ENCODE measurements at regions not wholly inside any gene's neighbourhood (a gene's known extent, or its start where the extent isn't known, plus 50 kb on each side); places are given as distances from the start of the nearest gene placed in this dataset.
A peak's percentile ranks its signal among the peaks of the same experiment; 100 is the strongest.

DNA sequence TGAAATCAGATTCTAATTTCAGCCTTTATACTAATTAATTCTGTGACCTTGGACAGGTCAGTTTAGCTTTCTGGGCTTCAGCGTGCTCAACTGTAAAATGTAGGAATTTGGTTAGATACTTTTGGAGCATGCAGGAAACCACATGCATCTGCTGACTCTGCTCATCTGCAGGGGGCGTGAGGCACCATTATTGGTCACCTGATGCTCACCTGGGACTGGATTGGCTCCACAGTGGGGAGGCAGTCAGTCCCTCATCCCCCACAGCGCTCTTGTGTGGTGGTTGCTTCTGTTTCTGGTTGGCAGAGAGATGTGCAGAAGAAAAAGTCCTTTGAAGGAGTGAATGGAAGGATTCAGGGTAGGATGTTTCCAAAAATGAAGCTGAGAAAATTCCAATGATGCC lies 150.9 kb upstream of the MTPN start:
- H3K27ac Mint-ChIP-seq = no peak overlapping the region
- WGBS (ENCODE audit: insufficient coverage) = 81% methylated on average over 3 of the region's 3 CpGs
- TF ChIP-seq, protein P1, sequence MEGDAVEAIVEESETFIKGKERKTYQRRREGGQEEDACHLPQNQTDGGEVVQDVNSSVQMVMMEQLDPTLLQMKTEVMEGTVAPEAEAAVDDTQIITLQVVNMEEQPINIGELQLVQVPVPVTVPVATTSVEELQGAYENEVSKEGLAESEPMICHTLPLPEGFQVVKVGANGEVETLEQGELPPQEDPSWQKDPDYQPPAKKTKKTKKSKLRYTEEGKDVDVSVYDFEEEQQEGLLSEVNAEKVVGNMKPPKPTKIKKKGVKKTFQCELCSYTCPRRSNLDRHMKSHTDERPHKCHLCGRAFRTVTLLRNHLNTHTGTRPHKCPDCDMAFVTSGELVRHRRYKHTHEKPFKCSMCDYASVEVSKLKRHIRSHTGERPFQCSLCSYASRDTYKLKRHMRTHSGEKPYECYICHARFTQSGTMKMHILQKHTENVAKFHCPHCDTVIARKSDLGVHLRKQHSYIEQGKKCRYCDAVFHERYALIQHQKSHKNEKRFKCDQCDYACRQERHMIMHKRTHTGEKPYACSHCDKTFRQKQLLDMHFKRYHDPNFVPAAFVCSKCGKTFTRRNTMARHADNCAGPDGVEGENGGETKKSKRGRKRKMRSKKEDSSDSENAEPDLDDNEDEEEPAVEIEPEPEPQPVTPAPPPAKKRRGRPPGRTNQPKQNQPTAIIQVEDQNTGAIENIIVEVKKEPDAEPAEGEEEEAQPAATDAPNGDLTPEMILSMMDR (IDR thresholded peaks at IDR 0.05) = no peak
- H3K4me1 Mint-ChIP-seq = peaks cover 6% of the 10 kb centered on the region in 2 donors
- no peak overlapping the region for H3K4me3 Mint-ChIP-seq
- H3K36me3 Mint-ChIP-seq = no peaks in the 10 kb centered on the region
- Histone ChIP-seq H3K4me1 (ENCODE audit: control insufficient read depth, insufficient read depth, low read length) (no peaks in the 10 kb centered on the region), H3K9me3 (ENCODE audit: control insufficient read depth, insufficient read depth, low read length) (no peaks in the 10 kb centered on the region), H3K27ac (ENCODE audit: low read length) (no peak overlapping the region), H3K4me3 (ENCODE audit: low read length) (no peak overlapping the region), H3K27me3 (ENCODE audit: control insufficient read depth, insufficient read depth, low read length) (no peaks in the 10 kb centered on the region), H3K36me3 (ENCODE audit: control insufficient read depth, insufficient read depth, low read length) (no peaks in the 10 kb centered on the region)
- no peaks in the 10 kb centered on the region for H3K27me3 Mint-ChIP-seq (ENCODE audit: low read depth in 2 of 2)
- peaks cover 0 to 6% of the 10 kb centered on the region in 2 donors for H3K9me3 Mint-ChIP-seq
- intact Hi-C loops (cut with micrococcal nuclease) = no loop called here
- ATAC-seq (no peak), DNase-seq (no peak)

DNA sequence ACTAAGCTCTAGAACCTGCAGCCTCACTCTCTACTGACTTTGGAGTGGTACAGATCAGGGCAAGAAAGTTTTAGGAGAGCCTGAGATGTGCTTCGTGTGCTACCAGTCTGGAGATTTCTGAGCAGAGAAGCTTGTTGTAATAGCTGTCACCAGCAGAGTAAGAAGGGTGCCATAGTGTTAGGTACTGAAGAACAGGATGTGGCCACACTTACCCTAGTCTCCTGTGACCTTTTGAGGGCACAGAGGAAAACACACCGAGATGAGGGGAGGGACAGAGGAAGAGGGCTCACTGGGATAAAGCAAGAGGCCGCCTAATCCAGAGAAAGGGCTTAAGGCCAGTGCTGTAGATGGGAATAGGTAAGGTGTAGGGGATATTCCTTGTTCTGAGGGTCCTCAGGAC lies 146.2 kb upstream of the MTPN start:
- Mint-ChIP-seq H3K4me1 (peaks cover 13% of the 10 kb centered on the region in 2 donors), H3K27ac (no peak overlapping the region), H3K27me3 (ENCODE audit: low read depth in 2 of 2) (no peaks in the 10 kb centered on the region), H3K36me3 (no peaks in the 10 kb centered on the region), H3K4me3 (no peak overlapping the region), H3K9me3 (peaks cover 0 to 6% of the 10 kb centered on the region in 2 donors)
- no peaks in the 10 kb centered on the region for H3K9me3 ChIP-seq (ENCODE audit: control insufficient read depth, insufficient read depth, low read length)
- 66% methylated on average over 3 of the region's 3 CpGs for WGBS (ENCODE audit: insufficient coverage)
- H3K27ac ChIP-seq (ENCODE audit: low read length) = no peak overlapping the region
- DNase-seq (no peak), ATAC-seq (peak in 1 of 3 donors; percentile 39)
- TF ChIP-seq, protein P1 (IDR thresholded peaks at IDR 0.05) = no peak
- no peak overlapping the region for H3K4me3 ChIP-seq (ENCODE audit: low read length)
- no peaks in the 10 kb centered on the region for H3K27me3 ChIP-seq (ENCODE audit: control insufficient read depth, insufficient read depth, low read length)
- intact Hi-C loops (cut with micrococcal nuclease) = no loop called here
- no peaks in the 10 kb centered on the region for H3K36me3 ChIP-seq (ENCODE audit: control insufficient read depth, insufficient read depth, low read length)
- no peaks in the 10 kb centered on the region for H3K4me1 ChIP-seq (ENCODE audit: control insufficient read depth, insufficient read depth, low read length)

DNA sequence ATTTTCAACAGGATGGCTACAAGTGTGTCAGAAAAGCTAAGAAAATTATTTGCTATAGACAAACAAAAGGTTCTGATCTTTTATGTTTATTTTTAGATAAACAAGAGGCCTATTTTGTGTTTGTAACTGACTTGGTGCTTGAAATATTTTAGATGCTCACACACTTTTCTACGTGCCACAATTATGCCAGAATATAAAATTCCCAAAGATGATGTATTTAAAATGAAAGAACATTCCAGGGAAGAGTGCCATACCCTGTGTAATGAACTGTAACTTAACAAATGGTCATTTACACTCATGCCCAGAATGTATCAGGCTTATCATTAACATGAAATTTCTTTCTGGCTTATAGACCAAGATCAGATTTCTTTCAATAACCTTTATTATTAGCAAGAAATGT lies 144.9 kb upstream of the MTPN start:
- no peak overlapping the region for H3K27ac Mint-ChIP-seq
- no peak for DNase-seq
- H3K4me3 ChIP-seq (ENCODE audit: low read length) = no peak overlapping the region
- H3K36me3 Mint-ChIP-seq = no peaks in the 10 kb centered on the region
- H3K9me3 ChIP-seq (ENCODE audit: control insufficient read depth, insufficient read depth, low read length) = no peaks in the 10 kb centered on the region
- TF ChIP-seq, protein P1 (IDR thresholded peaks at IDR 0.05) = no peak
- H3K4me3 Mint-ChIP-seq = no peak overlapping the region
- no CpG with 5 or more reads among the region's 1 CpG for WGBS (ENCODE audit: insufficient coverage)
- no peaks in the 10 kb centered on the region for H3K36me3 ChIP-seq (ENCODE audit: control insufficient read depth, insufficient read depth, low read length)
- intact Hi-C loops (cut with micrococcal nuclease) = no loop called here
- H3K27me3 Mint-ChIP-seq (ENCODE audit: low read depth in 2 of 2) = no peaks in the 10 kb centered on the region
- no peaks in the 10 kb centered on the region for H3K27me3 ChIP-seq (ENCODE audit: control insufficient read depth, insufficient read depth, low read length)
- peaks cover 13% of the 10 kb centered on the region in 2 donors for H3K4me1 Mint-ChIP-seq
- no peak for ATAC-seq
- no peaks in the 10 kb centered on the region for H3K4me1 ChIP-seq (ENCODE audit: control insufficient read depth, insufficient read depth, low read length)
- H3K27ac ChIP-seq (ENCODE audit: low read length) = no peak overlapping the region
- peaks cover 0 to 6% of the 10 kb centered on the region in 2 donors for H3K9me3 Mint-ChIP-seq

DNA sequence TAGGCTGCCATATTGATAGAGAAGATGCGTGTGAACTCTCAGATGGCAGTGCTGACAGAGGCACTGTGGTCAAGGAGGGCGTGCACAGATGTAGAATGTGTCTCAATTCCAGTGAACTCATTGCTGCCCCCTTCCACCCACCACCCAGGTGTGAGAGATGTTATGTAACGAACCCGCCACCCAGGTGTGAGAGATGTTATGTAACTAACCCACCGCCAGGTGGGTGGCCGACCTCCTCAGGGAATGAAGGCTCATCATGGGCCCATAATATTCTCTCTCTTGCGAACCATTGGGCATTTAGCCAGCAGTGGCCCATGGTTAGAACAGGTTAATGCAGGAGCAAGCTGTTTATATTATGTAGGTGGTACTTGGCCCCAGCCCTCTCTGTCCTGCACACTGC lies 140.4 kb upstream of the MTPN start:
- ATAC-seq (no peak), DNase-seq (no peak)
- H3K36me3 ChIP-seq (ENCODE audit: control insufficient read depth, insufficient read depth, low read length) = no peaks in the 10 kb centered on the region
- no peaks in the 10 kb centered on the region for H3K9me3 ChIP-seq (ENCODE audit: control insufficient read depth, insufficient read depth, low read length)
- H3K4me1 ChIP-seq (ENCODE audit: control insufficient read depth, insufficient read depth, low read length) = peaks cover 13% of the 10 kb centered on the region
- TF ChIP-seq, protein P1 (IDR thresholded peaks at IDR 0.05) = no peak
- H3K27me3 ChIP-seq (ENCODE audit: control insufficient read depth, insufficient read depth, low read length) = no peaks in the 10 kb centered on the region
- no peak overlapping the region for H3K4me3 ChIP-seq (ENCODE audit: low read length)
- H3K36me3 Mint-ChIP-seq = no peaks in the 10 kb centered on the region
- peaks cover 2 to 6% of the 10 kb centered on the region in 2 donors for H3K4me1 Mint-ChIP-seq
- WGBS (ENCODE audit: insufficient coverage) = 98% methylated on average over 5 of the region's 7 CpGs
- no peak overlapping the region for H3K4me3 Mint-ChIP-seq
- intact Hi-C loops (cut with micrococcal nuclease) = no loop called here
- no peak overlapping the region for H3K27ac ChIP-seq (ENCODE audit: low read length)
- H3K9me3 Mint-ChIP-seq = no peaks in the 10 kb centered on the region
- no peaks in the 10 kb centered on the region for H3K27me3 Mint-ChIP-seq (ENCODE audit: low read depth in 2 of 2)
- no peak overlapping the region for H3K27ac Mint-ChIP-seq

All from natural killer cell (primary cell).